ENCODE measurements at regions not wholly inside any gene's neighbourhood (a gene's known extent, or its start where the extent isn't known, plus 50 kb on each side); places are given as distances from the start of the nearest gene placed in this dataset.

DNA sequence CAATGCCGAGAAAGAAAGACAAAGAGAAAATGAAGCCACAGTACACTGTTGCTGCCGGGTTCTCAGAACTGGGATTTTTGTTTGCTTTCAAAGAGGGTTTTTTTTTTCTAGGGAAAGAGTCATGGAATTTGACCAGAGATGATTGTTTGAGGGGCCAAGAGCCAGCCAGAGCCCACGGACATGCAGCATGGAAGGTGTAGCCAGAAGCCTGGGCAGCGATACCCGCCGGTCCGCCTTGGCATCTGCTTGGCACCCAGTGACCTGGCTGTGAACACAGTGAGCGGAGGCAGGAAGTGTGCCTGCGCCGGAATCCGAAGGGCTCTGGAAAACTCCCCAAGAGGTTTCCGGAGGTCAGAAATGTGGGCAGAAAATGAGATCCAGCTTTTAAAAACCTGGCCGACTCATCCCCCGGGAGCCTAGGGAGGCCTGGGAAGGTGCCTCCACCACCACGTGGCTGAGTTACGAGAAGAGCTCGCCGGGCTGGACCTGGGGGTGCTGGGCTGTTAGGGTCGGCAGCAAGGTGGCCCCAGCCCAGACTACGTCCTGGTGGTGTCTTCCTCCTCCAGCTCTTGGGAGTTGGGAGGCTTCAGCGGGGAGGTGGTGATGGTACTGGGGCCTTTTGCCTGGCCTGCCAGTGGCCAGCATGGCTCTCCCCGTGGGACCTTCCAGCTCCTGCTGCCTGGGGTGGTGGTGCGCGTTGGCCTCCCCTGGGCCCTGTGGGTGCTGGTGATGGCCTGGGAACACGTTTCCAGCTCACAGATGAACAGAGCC is 61.6 kb upstream of the PPARA start:
- Histone ChIP-seq H3K27ac (peak overlapping the region; percentile 71), H3K36me3 (no peaks in the 10 kb centered on the region), H3K4me1 (peaks cover 31% of the 10 kb centered on the region), H3K4me3 (no peak overlapping the region), H3K9ac (ENCODE audit: low read depth in 2 of 2, low read length in 2 of 2) (peak overlapping the region in 1 of 2 donors; percentile 58), H3K9me3 (no peaks in the 10 kb centered on the region), H3K27me3 (no peaks in the 10 kb centered on the region)
- intact Hi-C loops (cut with DNase I) = no loop called here
- no peak for DNase-seq
- TF ChIP-seq, protein P1, sequence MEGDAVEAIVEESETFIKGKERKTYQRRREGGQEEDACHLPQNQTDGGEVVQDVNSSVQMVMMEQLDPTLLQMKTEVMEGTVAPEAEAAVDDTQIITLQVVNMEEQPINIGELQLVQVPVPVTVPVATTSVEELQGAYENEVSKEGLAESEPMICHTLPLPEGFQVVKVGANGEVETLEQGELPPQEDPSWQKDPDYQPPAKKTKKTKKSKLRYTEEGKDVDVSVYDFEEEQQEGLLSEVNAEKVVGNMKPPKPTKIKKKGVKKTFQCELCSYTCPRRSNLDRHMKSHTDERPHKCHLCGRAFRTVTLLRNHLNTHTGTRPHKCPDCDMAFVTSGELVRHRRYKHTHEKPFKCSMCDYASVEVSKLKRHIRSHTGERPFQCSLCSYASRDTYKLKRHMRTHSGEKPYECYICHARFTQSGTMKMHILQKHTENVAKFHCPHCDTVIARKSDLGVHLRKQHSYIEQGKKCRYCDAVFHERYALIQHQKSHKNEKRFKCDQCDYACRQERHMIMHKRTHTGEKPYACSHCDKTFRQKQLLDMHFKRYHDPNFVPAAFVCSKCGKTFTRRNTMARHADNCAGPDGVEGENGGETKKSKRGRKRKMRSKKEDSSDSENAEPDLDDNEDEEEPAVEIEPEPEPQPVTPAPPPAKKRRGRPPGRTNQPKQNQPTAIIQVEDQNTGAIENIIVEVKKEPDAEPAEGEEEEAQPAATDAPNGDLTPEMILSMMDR (IDR thresholded peaks at IDR 0.05) = no peak

DNA sequence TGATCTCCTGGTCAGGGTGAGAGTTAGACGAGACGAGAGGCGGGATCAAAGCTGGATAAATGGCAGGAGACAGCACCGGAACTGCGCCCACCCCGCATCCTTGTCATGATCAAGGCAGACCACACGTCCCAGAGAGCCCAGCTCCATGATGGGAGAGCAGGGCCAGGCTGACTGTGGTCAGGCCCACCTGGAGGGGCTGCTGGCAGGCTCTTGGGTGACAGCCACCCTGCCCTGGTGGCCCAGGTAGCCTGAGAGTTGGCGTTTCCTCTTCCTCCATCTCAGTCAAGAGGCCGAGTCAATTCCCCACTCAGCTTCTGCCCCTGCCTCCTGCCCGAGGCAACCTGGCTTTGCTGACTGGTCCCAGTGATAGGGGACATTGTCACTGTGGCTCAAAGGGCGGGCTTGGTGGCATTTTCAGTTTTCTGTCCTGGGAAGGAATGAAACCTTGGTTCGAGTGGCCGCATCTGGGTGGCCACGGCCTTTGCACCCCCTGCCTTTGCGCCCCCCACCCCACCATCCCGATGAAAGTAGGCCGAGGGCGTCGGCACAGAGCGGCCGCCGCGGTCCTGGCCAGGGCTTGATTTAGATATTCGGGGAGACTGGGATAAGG is 60.8 kb upstream of the PPARA start:
- Histone ChIP-seq H3K9me3 (no peaks in the 10 kb centered on the region), H3K36me3 (no peaks in the 10 kb centered on the region), H3K9ac (ENCODE audit: low read depth in 2 of 2, low read length in 2 of 2) (peak overlapping the region; percentile 0 to 26), H3K4me1 (peaks cover 22% of the 10 kb centered on the region), H3K4me3 (no peak overlapping the region), H3K27ac (peak overlapping the region; percentile 71), H3K27me3 (no peaks in the 10 kb centered on the region)
- intact Hi-C loops (cut with DNase I) = no loop called here
- DNase-seq = no peak
- TF ChIP-seq, protein P1 (IDR thresholded peaks at IDR 0.05) = no peak

DNA sequence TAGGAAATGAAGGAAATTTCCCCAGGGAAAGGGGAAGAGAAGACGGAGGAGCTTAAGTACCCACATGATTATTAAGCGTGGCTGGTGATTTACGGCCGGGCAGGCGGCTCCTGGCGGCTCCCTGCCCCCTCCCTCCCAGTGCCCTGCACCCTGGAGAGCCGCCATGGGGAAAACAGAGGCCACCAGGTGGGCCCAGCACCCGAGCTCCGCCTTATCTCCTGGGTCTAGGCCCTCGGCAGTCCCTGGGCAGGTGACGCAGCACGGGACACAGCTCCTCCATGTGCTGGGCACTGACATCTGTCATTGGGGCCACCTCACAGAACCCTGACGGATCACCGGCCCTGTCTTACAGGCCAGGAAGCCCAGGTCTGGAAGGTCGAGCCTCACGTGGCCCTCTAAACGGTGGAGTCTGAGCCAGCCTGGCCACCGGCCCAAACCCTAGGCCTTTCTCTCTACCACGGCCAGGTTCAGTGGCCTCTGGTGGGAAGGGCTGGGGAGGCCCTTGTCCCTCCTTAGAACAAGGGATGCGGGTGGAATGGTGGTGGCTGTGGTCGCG is 60.2 kb upstream of the PPARA start:
- intact Hi-C loops (cut with DNase I) = no loop called here
- TF ChIP-seq, protein P1 (IDR thresholded peaks at IDR 0.05) = no peak
- DNase-seq = no peak
- no peak overlapping the region for H3K4me3 ChIP-seq
- H3K36me3 ChIP-seq = no peaks in the 10 kb centered on the region
- H3K9ac ChIP-seq (ENCODE audit: low read depth in 2 of 2, low read length in 2 of 2) = peak overlapping the region; percentile 17 to 34
- no peaks in the 10 kb centered on the region for H3K9me3 ChIP-seq
- H3K27me3 ChIP-seq = no peaks in the 10 kb centered on the region
- H3K27ac ChIP-seq = peak overlapping the region; percentile 41
- peaks cover 17% of the 10 kb centered on the region for H3K4me1 ChIP-seq

DNA sequence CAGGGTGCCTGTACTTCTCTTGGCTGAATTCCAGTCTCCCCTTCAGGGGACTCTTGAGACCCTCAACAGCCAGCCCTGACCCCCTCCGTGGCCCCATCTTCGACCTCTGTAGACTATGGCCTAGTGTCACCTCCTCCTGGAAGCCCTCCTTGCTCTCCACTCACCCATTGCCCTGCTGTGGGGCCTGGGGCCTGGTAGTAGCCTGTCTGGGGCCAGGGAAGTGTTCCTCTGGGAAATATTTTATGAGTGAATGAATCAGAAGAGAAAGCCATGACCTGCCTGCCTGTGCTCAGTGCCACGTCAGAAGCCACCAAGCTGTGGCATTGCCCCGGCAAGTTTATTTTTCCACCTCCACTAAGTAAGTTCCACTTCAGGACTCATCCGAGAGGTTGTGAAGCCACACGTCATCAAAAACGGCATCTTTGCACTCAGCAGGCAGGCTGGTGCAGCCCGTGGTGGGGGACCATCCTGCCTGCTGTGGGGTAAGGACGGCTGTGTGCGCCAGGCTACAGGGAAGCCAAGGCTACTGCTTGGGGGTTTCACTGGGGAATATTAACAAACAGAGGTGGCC is 59.6 kb upstream of the PPARA start:
- intact Hi-C loops (cut with DNase I) = no loop called here

More for the DNA sequence above, 59.6 kb upstream of the PPARA start:
- no peak overlapping the region for H3K4me3 ChIP-seq
- peaks cover 11% of the 10 kb centered on the region for H3K4me1 ChIP-seq
- DNase-seq = no peak
- TF ChIP-seq, protein P1 (IDR thresholded peaks at IDR 0.05) = no peak
- peak overlapping the region in 1 of 2 donors; percentile 34 for H3K9ac ChIP-seq (ENCODE audit: low read depth in 2 of 2, low read length in 2 of 2)
- H3K27ac ChIP-seq = peak overlapping the region; percentile 41
- H3K27me3 ChIP-seq = no peaks in the 10 kb centered on the region
- H3K9me3 ChIP-seq = no peaks in the 10 kb centered on the region
- no peaks in the 10 kb centered on the region for H3K36me3 ChIP-seq

All from colonic mucosa (tissue), 4 donors.